WI38 (cell line): ENCODE measurements at regions not wholly inside any gene's neighbourhood (a gene's known extent, or its start where the extent isn't known, plus 50 kb on each side); places are given as distances from the start of the nearest gene placed in this dataset.

Experiments used
- H3K4me3 ChIP-seq: 2 replicates; pipeline ENCODE4 v1.5.1; 2011; ENCODE audit warnings: low read depth, mild to moderate bottlenecking, control low read depth, low read length
- CTCF ChIP-seq: IDR thresholded peaks from 2 replicates; pipeline ENCODE4 v1.5.1; 2012; ENCODE audit warnings: low read depth, mild to moderate bottlenecking, control low read depth, low read length

- TF ChIP-seq CTCF = no peak
- no peak overlapping the region for H3K4me3 ChIP-seq
Measured at GRCh38 chrX:3257471-3257870, 89.0 kb downstream of the MXRA5 start.

- no peak for TF ChIP-seq CTCF
- H3K4me3 ChIP-seq = no peak overlapping the region
Measured at GRCh38 chrX:3256868-3257267, 89.6 kb downstream of the MXRA5 start.

GRCh38 chrX:3252744-3253143 lies 93.7 kb downstream of the MXRA5 start:
- H3K4me3 ChIP-seq = no peak overlapping the region
- no peak for TF ChIP-seq CTCF

- H3K4me3 ChIP-seq = no peak overlapping the region
- TF ChIP-seq CTCF = no peak
Measured at GRCh38 chrX:3250966-3251365, 95.5 kb downstream of the MXRA5 start.

- no peak for TF ChIP-seq CTCF
- no peak overlapping the region for H3K4me3 ChIP-seq
Measured at GRCh38 chrX:3244955-3245354, 101.5 kb downstream of the MXRA5 start.

GRCh38 chrX:3244203-3244743 lies 102.2 kb downstream of the MXRA5 start:
- no peak for TF ChIP-seq CTCF
- peak overlapping the region; percentile 22; the same call in 1 of the 2 replicates for H3K4me3 ChIP-seq

GRCh38 chrX:3232262-3232923 lies 114.1 kb downstream of the MXRA5 start:
- no peak overlapping the region for H3K4me3 ChIP-seq
- TF ChIP-seq CTCF = no peak
